ENCODE measurements at regions not wholly inside any gene's neighbourhood (a gene's known extent, or its start where the extent isn't known, plus 50 kb on each side); places are given as distances from the start of the nearest gene placed in this dataset.

GRCh38 chr9:6703898-6704639 is 53.7 kb upstream of the KDM4C start:
- DNase-seq = peak; percentile 71 to 74

GRCh38 chr9:6702707-6703106 is 55.1 kb upstream of the KDM4C start:
- DNase-seq = no peak

- no peak for DNase-seq
These were observed 50.6 kb upstream of the GLDC start for GRCh38 chr9:6696178-6696577.

- DNase-seq = no peak
These were observed 49.7 kb upstream of the GLDC start for GRCh38 chr9:6695121-6695814.

Measured in stimulated activated CD4-positive, alpha-beta T cell treated with anti-CD3 and anti-CD28 coated beads, Interleukin-4, amount 100 ng/mL, for 4 hours (primary cell).